GM18867 (cell line): ENCODE measurements at regions not wholly inside any gene's neighbourhood (a gene's known extent, or its start where the extent isn't known, plus 50 kb on each side); places are given as distances from the start of the nearest gene placed in this dataset.
"Not testable (repeated sequence)": the region's sequence is repeated elsewhere in the genome, so short reads cannot be mapped to it uniquely, and the experiment has no call there.

Experiments used
- ATAC-seq: cut with Tn5 transposase; IDR thresholded peaks from one replicate; pipeline ENCODE4 v1.9.1; 2021; ENCODE audit warnings: mild to moderate bottlenecking, moderate library complexity; ENCODE audit not compliant: unreplicated experiment

DNA sequence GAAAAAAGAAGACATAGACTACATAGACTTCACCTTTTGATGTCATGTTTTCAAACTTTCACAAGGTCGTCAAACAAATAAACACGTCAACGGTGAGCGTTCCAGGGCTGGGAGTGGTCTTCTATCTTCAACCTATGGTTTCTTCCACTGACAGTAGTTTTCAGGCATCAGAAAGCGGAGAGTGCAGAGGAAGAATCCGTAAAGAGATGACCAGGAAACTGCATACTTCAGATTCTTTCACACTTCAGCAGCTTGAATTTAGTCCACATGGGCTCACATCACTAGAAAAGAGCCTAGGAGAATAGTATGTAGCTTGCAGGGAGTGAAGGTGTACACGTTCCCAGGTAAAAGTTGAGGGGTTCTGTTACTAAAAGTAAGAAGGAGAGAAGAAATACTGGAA is 58.5 kb downstream of the NPY1R start:
- ATAC-seq: no peak

- ATAC-seq: no peak
These were observed 59.2 kb downstream of the NPY1R start for GRCh38 chr4:163273203-163273602.

DNA sequence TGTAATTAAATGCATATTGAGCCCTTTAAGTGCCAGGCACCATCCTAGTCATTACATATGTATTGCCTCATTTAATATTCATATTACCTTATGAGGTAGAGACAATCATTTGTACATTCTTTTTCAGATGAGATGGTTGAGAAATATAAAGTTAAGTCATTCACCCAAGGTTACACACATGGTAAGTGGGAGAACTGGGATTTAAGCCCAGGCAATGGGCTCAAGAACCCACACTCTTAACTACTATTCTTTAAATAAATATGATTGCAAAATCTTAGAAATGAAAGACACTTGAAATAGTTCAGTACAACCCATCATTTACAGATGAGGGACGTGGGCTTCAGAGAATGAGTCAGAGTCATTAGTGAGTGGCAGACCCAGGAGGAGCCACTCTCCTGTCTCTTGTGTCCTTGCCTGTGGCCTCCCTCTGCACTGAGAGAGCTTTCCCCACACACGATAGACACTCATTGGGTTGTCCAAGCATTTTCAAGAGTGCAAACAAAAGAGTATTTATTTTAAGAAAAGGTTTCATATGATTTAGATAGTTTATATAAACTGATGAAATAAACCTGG is 60.8 kb downstream of the NPY1R start:
- ATAC-seq: no peak

GRCh38 chr4:163269869-163270268 is 62.5 kb downstream of the NPY1R start:
- ATAC-seq: no peak

DNA sequence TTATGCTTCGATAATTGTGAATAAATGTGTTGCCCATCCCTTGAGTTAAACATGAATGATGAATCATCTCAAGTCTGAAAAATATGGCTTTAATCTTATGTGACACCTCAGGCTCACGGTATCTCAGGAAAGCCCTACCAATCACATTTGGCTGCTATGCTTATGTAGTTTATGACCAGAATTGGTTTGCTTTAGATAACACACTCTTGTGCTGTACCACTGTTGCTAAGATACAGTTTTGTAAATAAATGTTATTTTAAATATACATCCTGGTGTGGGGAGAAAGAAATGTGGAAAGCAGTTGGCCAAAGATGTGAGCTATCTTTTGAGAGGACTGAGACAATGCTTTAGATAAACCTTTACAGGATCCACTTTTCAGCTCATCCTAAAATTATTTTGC is 63.2 kb downstream of the NPY1R start:
- no peak for ATAC-seq

GRCh38 chr4:163264934-163265333 is 67.5 kb downstream of the NPY1R start:
- ATAC-seq: no peak

- ATAC-seq: no peak
These were observed 68.8 kb downstream of the NPY1R start for GRCh38 chr4:163263606-163264005.

DNA sequence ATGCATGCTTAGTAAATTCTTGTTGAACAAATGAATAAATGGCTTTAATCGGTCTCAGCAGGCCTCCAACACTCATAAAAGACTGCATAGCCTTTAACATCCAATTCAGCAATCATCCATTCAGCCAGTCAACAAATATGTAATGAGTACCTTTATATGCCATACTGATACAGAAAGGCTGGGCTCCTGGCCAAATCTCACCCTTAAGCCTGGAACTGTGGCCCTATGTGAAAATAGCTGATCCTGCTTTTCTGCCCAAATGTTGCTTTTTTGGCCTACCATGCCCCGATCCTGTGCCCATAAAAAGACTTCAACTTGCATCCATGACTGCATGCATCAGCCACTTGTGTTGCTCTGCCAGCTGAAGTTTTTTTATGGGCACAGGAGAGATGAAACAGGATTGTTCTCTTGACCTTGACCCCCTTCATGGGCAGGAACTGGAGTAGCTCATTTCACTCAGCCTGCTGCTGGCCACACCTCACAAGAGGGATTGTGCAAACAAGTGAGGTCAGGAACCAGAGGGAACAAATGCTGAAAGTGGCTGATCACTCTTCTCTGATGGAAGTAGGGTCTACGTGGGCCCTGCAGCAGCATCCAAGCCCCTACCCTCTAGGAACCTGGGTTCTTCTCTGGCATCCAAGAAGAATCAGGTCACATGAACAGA is 75.6 kb downstream of the NPY1R start:
- no peak for ATAC-seq

GRCh38 chr4:163251204-163251603 is 81.2 kb downstream of the NPY1R start:
- peak; percentile 55 for ATAC-seq

- ATAC-seq: no peak
These were observed 82.4 kb upstream of the NAF1 start for GRCh38 chr4:163249042-163249441.

GRCh38 chr4:163245044-163245728 is 78.5 kb upstream of the NAF1 start:
- ATAC-seq: no peak

GRCh38 chr4:163243297-163243981 is 76.7 kb upstream of the NAF1 start:
- no peak for ATAC-seq

GRCh38 chr4:163237856-163238255 is 71.2 kb upstream of the NAF1 start:
- no peak for ATAC-seq

DNA sequence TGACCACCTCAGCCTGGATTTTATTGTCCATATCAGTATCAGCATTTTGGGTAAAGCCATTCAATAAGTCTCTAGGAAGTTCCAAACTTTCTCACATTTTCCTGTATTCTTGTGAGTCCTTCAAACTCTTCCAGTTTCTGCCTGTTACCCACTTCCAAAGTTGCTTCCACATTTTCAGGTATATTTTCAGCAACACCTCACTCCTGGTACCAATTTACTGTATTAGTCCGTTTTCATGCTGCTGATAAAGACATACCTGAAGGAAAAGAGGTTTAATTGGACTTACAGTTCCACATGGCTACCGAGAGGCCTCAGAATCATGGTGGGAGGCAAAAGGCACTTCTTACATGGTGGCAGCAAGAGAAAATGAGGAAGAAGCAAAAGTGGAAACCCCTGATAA is 69.7 kb upstream of the NAF1 start:
- ATAC-seq: not testable (repeated sequence)

GRCh38 chr4:163233321-163233720 is 66.6 kb upstream of the NAF1 start:
- ATAC-seq: no peak

DNA sequence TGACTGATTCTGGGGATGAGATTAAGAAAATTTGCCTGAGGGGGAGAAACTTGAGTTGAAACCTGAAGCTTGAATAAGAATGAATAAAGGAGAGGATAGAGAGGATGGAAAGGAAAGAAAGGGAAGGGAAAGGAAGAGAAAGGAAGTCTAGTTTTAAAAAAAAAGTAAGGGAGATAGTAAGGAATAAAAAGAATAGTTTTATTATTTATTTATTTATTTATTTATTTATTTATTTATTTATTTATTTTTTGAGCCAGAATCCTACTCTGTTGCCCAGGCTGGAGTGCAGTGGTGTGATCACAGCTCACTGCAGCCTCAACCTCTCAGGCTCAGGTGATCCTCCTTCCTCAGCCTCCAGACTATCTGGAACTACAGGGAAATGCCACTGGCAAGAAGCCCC is 62.0 kb upstream of the NAF1 start:
- no peak for ATAC-seq

DNA sequence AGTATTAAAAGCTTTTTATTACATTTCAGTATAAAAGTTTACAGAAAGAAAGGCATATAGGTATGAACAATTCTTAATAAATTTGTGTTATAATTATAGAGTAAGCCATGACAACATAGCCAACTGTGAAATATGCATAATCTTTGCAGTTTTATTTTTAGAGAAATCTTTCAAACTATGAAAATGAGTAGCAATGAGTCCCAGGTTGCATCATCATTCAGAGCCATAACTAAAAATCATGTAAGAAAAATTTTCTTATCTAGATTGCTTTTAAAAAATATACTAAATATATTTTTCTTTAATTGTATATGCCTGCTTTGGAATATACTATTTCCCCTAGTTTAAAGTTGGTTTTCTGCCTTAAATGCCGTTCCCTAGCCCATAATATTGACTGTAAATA is 54.8 kb upstream of the NAF1 start:
- ATAC-seq: no peak

DNA sequence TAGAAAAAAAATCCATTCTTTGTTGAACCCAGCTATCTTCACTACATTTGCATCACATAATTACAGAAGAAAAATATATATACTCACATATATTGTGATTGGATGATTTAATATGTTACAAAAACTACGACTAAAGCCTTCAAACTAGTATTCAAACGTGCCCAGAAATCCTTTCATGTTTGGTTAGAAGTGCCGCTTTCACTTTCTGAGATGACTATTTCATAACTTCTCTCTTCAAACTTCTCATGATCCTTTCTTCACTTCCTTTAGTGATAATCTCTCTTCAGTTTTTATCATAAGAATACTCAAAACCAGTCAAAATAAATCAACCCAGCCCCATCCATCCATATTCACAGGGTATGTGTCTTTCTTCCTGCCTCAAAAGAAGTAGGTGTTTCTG is 50.8 kb upstream of the NAF1 start:
- ATAC-seq: no peak
